LoVo (cell line): ENCODE measurements at regions not wholly inside any gene's neighbourhood (a gene's known extent, or its start where the extent isn't known, plus 50 kb on each side); places are given as distances from the start of the nearest gene placed in this dataset.

Source experiments
- DNase-seq: peaks from one replicate; pipeline ENCODE4 v3.0.0-alpha.2; 2016; ENCODE audit warnings: low spot score

DNA sequence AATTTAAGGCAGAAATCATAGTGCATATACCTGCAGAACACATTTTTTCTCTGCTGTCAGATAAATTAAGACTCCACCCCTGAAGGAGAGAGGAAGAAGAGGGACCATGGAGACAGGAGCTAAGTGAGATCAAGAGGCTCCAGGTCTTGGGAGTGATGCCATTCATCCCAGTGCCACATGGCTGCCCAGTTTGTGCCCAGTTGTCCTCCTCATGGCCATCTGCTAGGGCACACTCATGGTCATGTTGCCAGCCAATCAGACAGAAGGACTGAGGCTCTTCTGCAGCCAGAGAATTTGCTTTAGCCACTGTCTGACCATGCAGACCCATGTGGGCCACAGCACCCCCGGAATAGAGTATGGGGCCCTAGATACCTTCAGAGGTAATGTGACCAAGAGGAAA lies 270.5 kb upstream of the PROK2 start:
- DNase-seq, result no peak

DNA sequence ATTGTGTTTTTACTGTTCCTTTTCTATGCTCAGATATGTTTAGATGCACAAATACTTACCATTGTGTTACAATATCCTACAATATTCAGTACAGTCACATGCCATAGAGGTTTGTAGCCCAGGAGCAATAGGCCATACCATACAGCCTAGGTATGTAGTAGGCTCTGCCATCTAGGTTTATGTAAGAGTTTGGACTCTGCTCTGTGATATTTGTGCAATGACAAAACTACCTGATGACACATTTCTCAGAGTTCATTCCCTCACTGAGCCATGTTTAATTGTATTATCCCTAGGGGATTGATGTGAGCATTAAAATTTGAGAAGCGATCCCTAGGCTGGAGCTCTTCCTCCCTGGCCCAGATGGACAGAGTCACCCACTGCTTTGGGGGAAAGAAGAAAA lies 270.0 kb upstream of the PROK2 start:
- DNase-seq, result no peak

DNA sequence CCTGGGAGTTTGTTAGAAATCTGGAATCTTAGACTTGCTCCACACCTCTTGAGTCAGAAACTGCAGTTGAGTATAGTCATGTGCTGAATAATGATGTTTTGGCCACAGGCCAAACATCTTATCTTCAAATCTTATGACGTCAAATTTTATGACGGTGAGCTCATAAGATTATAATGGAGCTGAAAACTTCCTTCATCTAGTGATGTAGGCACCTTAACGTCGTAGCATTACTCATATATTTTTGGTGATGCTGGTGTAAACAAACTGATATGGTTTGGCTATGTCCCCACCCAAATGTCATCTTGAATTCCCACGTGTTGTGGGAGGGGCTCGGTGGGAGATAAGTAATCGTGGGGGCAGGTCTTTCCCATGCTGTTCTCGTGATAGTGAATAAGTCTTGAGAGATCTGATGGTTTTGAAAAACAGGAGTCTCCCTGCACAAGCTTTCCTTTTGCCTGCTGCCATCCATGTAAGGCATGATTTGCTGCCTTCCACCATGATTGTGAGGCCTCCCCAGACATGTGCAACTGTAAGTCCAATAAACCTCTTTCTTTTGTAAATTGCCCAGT lies 268.0 kb upstream of the PROK2 start:
- no peak for DNase-seq

DNA sequence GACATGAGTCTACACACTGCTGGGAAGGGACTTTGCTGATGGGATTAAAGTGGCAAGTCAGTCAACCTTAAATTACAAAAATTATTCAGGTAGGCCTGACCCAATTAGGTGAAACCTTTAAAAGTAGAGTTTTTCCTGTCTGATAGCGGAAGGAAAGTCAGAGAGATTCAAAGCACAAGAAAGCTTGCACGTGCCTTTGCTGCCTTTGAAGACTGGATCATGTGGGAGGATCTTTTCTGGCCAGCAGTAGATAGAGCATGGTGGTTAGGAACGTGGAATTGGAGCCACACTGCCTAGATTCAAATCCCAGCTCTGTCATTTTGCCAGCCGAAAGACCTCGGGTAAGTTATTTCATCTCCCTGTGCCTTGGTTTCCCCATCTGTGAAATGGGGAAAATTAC lies 265.8 kb upstream of the PROK2 start:
- DNase-seq, result no peak

DNA sequence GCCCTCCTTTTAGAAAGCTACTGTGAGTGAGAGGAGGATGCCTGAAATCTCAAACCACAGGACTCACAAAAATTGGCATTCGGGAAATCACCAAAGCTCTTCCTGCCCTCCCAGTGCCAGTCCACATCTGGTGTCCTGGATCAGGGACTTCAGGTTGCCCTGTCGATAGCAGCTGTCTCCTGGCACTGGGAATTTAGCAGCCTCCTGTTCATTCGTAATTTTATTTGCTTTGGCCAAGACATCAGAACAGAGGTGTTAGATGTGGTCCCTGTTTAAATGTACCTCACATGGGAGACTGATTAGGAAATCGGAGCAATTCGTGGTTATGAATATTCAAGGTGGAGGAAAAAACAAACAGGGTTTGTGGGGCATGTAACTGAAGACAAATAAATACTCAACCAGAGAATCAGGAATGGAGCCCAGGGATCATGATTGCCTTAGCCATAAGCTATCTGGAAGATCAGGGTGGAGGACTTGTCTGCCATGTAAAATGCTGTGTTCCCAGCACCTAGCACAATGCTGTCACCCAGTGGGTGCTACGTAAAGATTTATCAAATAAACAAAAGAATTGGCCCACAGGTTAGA lies 265.2 kb upstream of the PROK2 start:
- DNase-seq, result no peak

GRCh38 chr3:72049300-72049699 lies 264.4 kb upstream of the PROK2 start:
- no peak for DNase-seq

GRCh38 chr3:72048873-72049272 lies 263.9 kb upstream of the PROK2 start:
- DNase-seq, result no peak

DNA sequence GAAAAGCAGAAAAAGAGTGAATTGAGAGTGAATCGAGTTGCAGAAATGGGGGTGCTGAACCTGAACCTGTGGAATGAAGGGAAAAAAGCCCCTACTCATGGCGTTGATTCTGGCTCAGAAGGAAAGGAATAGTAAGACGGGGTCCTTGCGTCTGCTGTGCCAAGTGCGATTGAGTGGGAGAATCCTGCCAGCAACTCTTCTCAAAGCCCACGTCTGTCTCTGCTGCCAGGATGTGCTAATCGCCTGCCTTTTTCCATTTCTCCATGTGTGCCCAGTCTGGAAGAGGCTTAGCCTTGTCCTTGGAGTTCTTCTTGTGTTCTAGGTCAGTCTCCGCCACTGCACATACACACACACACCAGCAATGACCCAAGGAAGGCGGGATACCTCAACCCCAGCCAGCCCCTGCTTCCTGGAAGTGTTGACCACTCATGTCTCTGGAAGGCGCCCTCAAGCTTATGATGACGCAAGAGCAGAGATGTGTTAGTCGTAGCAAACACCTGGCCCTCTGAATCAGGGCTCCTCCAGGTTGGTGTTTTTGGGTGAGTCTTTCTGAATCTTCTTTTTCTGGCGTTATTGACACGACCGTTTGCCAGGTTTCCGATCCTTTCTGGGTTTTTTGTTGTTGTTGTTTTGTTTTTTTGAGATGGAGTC lies 262.4 kb upstream of the PROK2 start:
- no peak for DNase-seq

- no peak for DNase-seq
Observed at GRCh38 chr3:72044231-72044855, 259.4 kb upstream of the PROK2 start.

- DNase-seq, result no peak
Observed at GRCh38 chr3:72043204-72044133, 258.5 kb upstream of the PROK2 start.

GRCh38 chr3:72042397-72043203 lies 257.7 kb upstream of the PROK2 start:
- DNase-seq, result no peak

DNA sequence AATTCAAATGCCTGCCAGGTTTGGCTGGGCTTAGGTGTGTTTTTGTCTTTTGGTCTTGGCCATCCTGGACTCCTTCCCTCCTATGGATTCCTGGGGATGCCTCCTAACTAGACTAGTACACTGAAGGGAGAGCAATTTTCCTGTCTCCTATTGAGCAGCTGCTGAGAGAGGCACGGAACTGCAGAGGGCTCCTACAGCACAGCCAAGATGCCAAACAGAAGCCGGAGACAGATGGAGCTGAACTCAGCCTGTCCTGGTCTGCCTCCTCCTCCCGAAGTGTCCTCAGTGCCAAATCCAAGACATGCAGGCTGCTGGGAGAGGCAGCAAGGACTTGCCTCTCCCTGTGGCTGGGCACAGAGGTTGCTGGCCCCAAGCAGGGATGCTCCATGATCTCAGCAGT lies 256.6 kb upstream of the PROK2 start:
- no peak for DNase-seq

DNA sequence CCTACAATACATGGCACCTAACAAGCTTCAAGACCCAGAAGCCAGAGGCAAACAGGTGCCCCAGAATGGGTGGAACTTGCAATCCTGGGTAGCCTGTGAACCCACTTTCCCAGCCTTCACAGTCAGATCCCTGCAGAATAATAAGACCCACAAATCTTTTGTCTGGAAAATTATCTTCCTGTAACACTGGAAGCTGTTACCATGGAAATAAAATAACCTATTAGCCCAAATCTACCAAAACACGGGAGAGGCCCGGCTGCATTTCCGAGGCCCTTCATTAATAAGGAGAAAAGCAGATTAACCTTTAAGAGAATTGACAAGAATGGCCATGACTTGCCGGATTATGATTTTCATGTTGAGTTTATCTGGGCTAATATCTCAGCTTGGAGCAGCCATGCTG lies 256.1 kb upstream of the PROK2 start:
- no peak for DNase-seq

- DNase-seq, result no peak
Observed at GRCh38 chr3:72039677-72040076, 254.7 kb upstream of the PROK2 start.

DNA sequence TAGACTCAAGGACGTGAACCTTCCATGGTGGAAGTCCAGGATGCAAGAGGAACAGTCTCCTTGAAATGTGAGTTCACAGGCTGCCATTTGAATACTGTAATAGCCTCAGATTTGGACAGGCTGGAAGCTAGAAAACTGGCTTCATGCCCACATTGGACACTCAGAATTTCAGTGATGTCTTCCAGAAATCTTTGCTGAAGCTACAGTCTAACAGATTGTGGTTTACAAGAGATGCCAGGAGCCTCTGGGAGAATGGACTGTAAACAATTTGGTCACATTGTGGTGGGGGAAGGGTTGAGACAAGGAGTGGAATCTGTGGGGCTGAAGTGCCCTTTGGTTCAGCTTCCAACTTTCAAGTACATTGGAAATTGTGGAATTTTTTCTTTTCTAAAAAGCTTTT lies 252.0 kb upstream of the PROK2 start:
- DNase-seq, result no peak

GRCh38 chr3:72035606-72036005 lies 250.7 kb upstream of the PROK2 start:
- no peak for DNase-seq

- no peak for DNase-seq
Observed at GRCh38 chr3:72034986-72035385, 250.0 kb upstream of the PROK2 start.

GRCh38 chr3:72033666-72034428 lies 248.9 kb upstream of the PROK2 start:
- no peak for DNase-seq

DNA sequence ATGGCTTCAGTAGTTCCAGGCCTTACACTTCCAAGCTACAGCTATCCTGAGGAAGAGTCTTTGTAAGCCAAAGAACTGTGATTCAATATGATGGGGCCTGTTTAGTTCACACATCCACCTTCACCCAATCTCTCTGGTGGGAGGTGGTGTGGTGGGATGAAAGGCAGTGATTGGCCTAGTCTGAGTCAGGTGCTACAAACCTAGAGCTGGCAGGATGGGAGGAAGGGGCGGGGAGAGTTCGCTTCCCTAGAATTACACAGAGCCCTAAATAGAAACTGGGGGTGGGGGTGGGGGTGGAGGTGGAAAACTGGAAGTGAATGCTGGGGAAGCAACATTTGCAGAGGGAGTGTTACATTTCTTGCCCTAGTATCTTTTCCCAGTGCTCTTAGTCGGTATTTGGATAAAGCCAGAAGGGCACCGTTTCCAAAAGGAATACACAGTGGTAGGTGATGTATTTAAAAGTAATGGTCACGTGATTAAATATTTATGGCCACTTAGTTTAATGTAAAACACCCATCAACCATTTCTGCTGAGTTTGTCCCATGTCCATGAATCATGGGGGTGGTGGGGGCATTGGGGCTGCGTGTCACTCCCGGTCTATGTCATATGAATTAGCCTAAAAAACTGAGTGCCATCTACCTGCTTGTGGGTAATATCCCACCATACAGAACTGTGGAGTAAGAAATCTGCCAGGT lies 247.6 kb upstream of the PROK2 start:
- DNase-seq, result no peak

- no peak for DNase-seq
Observed at GRCh38 chr3:72031581-72031980, 246.6 kb upstream of the PROK2 start.
